Ishikawa (cell line): ENCODE measurements at regions not wholly inside any gene's neighbourhood (a gene's known extent, or its start where the extent isn't known, plus 50 kb on each side); places are given as distances from the start of the nearest gene placed in this dataset.
A peak's percentile ranks its signal among the peaks of the same experiment; 100 is the strongest.

Experiments used
- CEBPB ChIP-seq: IDR thresholded peaks from 2 replicates; pipeline ENCODE4 v1.6.1; 2012
- CREB1 ChIP-seq: IDR thresholded peaks from 2 replicates; pipeline ENCODE4 v1.6.1; 2012; ENCODE audit warnings: low read depth
- EGR1 ChIP-seq: IDR thresholded peaks from 2 replicates; pipeline ENCODE4 v1.6.1; 2012
- EP300 ChIP-seq: IDR thresholded peaks from 2 replicates; pipeline ENCODE4 v1.6.1; 2012; ENCODE audit warnings: borderline replicate concordance
- FOXM1 ChIP-seq: IDR thresholded peaks from 2 replicates; pipeline ENCODE4 v1.6.1; 2012; ENCODE audit warnings: low read depth, borderline replicate concordance
- MAX ChIP-seq: IDR thresholded peaks from 2 replicates; pipeline ENCODE4 v1.6.1; 2012
- NFIC ChIP-seq: IDR thresholded peaks from 2 replicates; pipeline ENCODE4 v1.6.1; 2012
- RAD21 ChIP-seq: IDR thresholded peaks from 2 replicates; pipeline ENCODE4 v1.6.1; 2012; ENCODE audit warnings: low read depth
- REST ChIP-seq: IDR thresholded peaks from 2 replicates; pipeline ENCODE4 v1.6.1; 2012; ENCODE audit warnings: low read depth, mild to moderate bottlenecking
- TAF1 ChIP-seq: IDR thresholded peaks from 2 replicates; pipeline ENCODE4 v1.6.1; 2012; ENCODE audit warnings: low read depth, mild to moderate bottlenecking
- TCF12 ChIP-seq: IDR thresholded peaks from 2 replicates; pipeline ENCODE4 v1.6.1; 2012; ENCODE audit warnings: low read depth
- TEAD4 ChIP-seq: IDR thresholded peaks from 2 replicates; pipeline ENCODE4 v1.6.1; 2012
- USF1 ChIP-seq: IDR thresholded peaks from 2 replicates; pipeline ENCODE4 v1.6.1; 2012
- YY1 ChIP-seq: IDR thresholded peaks from 2 replicates; pipeline ENCODE4 v1.6.1; 2012; ENCODE audit warnings: low read depth
- ZBTB7A ChIP-seq: IDR thresholded peaks from 2 replicates; pipeline ENCODE4 v1.6.1; 2012; ENCODE audit warnings: low read depth

- TF ChIP-seq NFIC (no peak), MAX (no peak)
Measured at GRCh38 chr2:215883799-215884198, 129.6 kb downstream of the MREG start.

- TF ChIP-seq FOXM1 (no peak), RAD21 (no peak), CREB1 (no peak), TEAD4 (no peak), MAX (no peak), TCF12 (no peak), EGR1 (no peak), REST (no peak), CEBPB (no peak), EP300 (no peak), NFIC (no peak), USF1 (no peak), TAF1 (no peak), ZBTB7A (no peak), YY1 (no peak)
Measured at GRCh38 chr2:215882689-215883088, 130.7 kb downstream of the MREG start.

- TF ChIP-seq CEBPB (no peak), NFIC (no peak), REST (no peak), EP300 (no peak), EGR1 (no peak), TCF12 (no peak), ZBTB7A (no peak), MAX (no peak), USF1 (no peak), YY1 (no peak), RAD21 (no peak), FOXM1 (no peak), TAF1 (no peak), TEAD4 (no peak), CREB1 (no peak)
Measured at GRCh38 chr2:215881582-215881981, 131.8 kb downstream of the MREG start.

GRCh38 chr2:215880970-215881369 is 132.4 kb downstream of the MREG start:
- no peak for TF ChIP-seq CREB1
- no peak for TF ChIP-seq YY1
- TF ChIP-seq RAD21, result no peak
- TF ChIP-seq USF1, result peak; percentile 52

GRCh38 chr2:215879977-215880940 is 133.1 kb downstream of the MREG start:
- TF ChIP-seq TCF12, result no peak
- TF ChIP-seq NFIC, result no peak
- no peak for TF ChIP-seq USF1
- TF ChIP-seq EGR1, result no peak
- TF ChIP-seq CEBPB, result no peak
